CD4-positive, alpha-beta T cell (primary cell): ENCODE measurements at regions not wholly inside any gene's neighbourhood (a gene's known extent, or its start where the extent isn't known, plus 50 kb on each side); places are given as distances from the start of the nearest gene placed in this dataset.

Experiments
- ATAC-seq: fragments of 200-7000 bp; cut with Tn5 transposase; one replicate; pipeline ENCODE4 v1.10.0; 2022; ENCODE audit warnings: mild to moderate bottlenecking; ENCODE audit not compliant: poor library complexity
- CTCF ChIA-PET: fragments of 350-600 bp; sonication (Branson Sonifier 250); formaldehyde crosslinking; loops from one replicate; lab custom pipeline; 2021; ENCODE audit warnings: antibody characterized with exemption, inconsistent platforms; lab: Charles Lee
- POLR2A ChIA-PET: fragments of 350-600 bp; sonication (Branson Sonifier 250); formaldehyde crosslinking; loops from one replicate; lab custom pipeline; 2021; ENCODE audit warnings: antibody characterized with exemption, inconsistent platforms; lab: Charles Lee
- DNase-seq, 14 experiments: peaks; one replicate each; pipeline ENCODE4 v3.0.0-alpha.2; 2013 to 2020; ENCODE audit warnings: mixed read lengths in 2 of 14
- H3K27ac ChIP-seq, 2 donors: one replicate each; pipeline versions ENCODE4 v1.5.1 to v1.7.0; 2013; ENCODE audit warnings: low read length in 2 of 2, low read depth in 1 of 2, mild to moderate bottlenecking in 1 of 2
- H3K27me3 ChIP-seq, 2 experiments: 1 replicate in 1 of 2; 2 replicates in 1 of 2; pipeline versions ENCODE4 v1.6.1 to v1.7.0; 2013; ENCODE audit warnings: low read length in 2 of 2, control low read depth in 1 of 2, mild to moderate bottlenecking in 1 of 2, moderate library complexity in 1 of 2; ENCODE audit not compliant: insufficient read depth in 2 of 2, control insufficient read depth in 1 of 2
- H3K36me3 ChIP-seq: one replicate; pipeline ENCODE4 v1.6.1; 2013; ENCODE audit warnings: low read length, control low read depth; ENCODE audit not compliant: insufficient read depth
- H3K4me1 ChIP-seq: one replicate; pipeline ENCODE4 v1.6.1; 2013; ENCODE audit warnings: low read length, control low read depth; ENCODE audit not compliant: insufficient read depth
- H3K4me3 ChIP-seq: one replicate; pipeline ENCODE4 v1.5.1; 2013; ENCODE audit warnings: mild to moderate bottlenecking, low read length, moderate library complexity
- H3K9me3 ChIP-seq, 2 experiments: 1 replicate in 1 of 2; 2 replicates in 1 of 2; pipeline versions ENCODE4 v1.6.1 to v1.7.0; 2013; ENCODE audit warnings: low read length in 2 of 2, mild to moderate bottlenecking in 2 of 2, control low read depth in 1 of 2, moderate library complexity in 1 of 2; ENCODE audit not compliant: control insufficient read depth in 1 of 2, insufficient read depth in 1 of 2
- H3K27ac Mint-ChIP-seq: one replicate; pipeline ENCODE4 v1.8.0; 2020; ENCODE audit warnings: mixed read lengths
- H3K27me3 Mint-ChIP-seq: one replicate; pipeline ENCODE4 v1.8.0; 2021; ENCODE audit warnings: mixed read lengths
- H3K36me3 Mint-ChIP-seq: one replicate; pipeline ENCODE4 v1.8.0; 2021; ENCODE audit warnings: low read depth, mixed read lengths
- H3K4me1 Mint-ChIP-seq: one replicate; pipeline ENCODE4 v1.8.0; 2021; ENCODE audit warnings: low read depth, mixed read lengths
- H3K4me3 Mint-ChIP-seq: one replicate; pipeline ENCODE4 v1.8.0; 2020; ENCODE audit warnings: mild to moderate bottlenecking, mixed read lengths
- H3K9me3 Mint-ChIP-seq: one replicate; pipeline ENCODE4 v1.8.0; 2020; ENCODE audit warnings: mixed read lengths
- intact Hi-C, 2 experiments: fragments of 100-400 bp; cut with DNase I in 1 of 2; cut with micrococcal nuclease in 1 of 2; formaldehyde crosslinking; loops; one replicate each; pipeline versions ENCODE4 v1.15.1 to v1.9.0; 2023 to 2025; cut with DNase I, micrococcal nuclease
- TF ChIP-seq, protein P1 (sequence below): fragments of 200-600 bp; IDR thresholded peaks from one replicate; pipeline ENCODE4 v1.8.0; 2022; ENCODE audit warnings: antibody characterized with exemption, mild to moderate bottlenecking

DNA sequence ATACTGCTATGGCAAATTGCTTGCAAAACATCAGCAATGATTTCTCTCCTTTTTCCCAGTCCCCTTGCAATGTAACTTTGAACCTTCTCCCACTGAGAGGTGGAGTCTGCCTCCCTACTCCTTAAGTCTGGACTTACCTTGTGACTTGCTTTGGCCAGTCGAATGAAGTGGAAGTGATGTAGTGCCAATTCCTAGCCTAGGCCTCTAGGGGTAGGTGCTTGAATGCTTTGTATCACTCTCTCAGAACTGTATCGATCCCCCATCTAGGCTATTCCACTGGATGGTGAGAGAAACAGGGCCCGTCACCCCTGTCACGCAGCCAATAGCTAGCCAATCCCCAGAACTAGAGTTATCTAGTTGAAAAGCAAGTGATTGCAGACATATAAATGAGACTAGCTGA lies 238.6 kb downstream of the BTBD3 start:
- H3K4me3 Mint-ChIP-seq = no peak overlapping the region
- ChIA-PET POLR2A (no interaction called here), CTCF (no interaction called here)
- intact Hi-C loops = no loop called here
- Histone ChIP-seq H3K4me3 (no peak overlapping the region), H3K27me3 (no peaks in the 10 kb centered on the region), H3K36me3 (no peaks in the 10 kb centered on the region), H3K4me1 (no peaks in the 10 kb centered on the region), H3K9me3 (peaks cover 0 to 3% of the 10 kb centered on the region in 2 experiments), H3K27ac (no peak overlapping the region)
- TF ChIP-seq, protein P1, sequence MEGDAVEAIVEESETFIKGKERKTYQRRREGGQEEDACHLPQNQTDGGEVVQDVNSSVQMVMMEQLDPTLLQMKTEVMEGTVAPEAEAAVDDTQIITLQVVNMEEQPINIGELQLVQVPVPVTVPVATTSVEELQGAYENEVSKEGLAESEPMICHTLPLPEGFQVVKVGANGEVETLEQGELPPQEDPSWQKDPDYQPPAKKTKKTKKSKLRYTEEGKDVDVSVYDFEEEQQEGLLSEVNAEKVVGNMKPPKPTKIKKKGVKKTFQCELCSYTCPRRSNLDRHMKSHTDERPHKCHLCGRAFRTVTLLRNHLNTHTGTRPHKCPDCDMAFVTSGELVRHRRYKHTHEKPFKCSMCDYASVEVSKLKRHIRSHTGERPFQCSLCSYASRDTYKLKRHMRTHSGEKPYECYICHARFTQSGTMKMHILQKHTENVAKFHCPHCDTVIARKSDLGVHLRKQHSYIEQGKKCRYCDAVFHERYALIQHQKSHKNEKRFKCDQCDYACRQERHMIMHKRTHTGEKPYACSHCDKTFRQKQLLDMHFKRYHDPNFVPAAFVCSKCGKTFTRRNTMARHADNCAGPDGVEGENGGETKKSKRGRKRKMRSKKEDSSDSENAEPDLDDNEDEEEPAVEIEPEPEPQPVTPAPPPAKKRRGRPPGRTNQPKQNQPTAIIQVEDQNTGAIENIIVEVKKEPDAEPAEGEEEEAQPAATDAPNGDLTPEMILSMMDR = no peak
- no peak for ATAC-seq
- no peaks in the 10 kb centered on the region for H3K36me3 Mint-ChIP-seq
- no peak overlapping the region for H3K27ac Mint-ChIP-seq
- no peaks in the 10 kb centered on the region for H3K27me3 Mint-ChIP-seq
- H3K4me1 Mint-ChIP-seq = no peaks in the 10 kb centered on the region
- no peak for DNase-seq
- H3K9me3 Mint-ChIP-seq = peaks cover 4% of the 10 kb centered on the region

DNA sequence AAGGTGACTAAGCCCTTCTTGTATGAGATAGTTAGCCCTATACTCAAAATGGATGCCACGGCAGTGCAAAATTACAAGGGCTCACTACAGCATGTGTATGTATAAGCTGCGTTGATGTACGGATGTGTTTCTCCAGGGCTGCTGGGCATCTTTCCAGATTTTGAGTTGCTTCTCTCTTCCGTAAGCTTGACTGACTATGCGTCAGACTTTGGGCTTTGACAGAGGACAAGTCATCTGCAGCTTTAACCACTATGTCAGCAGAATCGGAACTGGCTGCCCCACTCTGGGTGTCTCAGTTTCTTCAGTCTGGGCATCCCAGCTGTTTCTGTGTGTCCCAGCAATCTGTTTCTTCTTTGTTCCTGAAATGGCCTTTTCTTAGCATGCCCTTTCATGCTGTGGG lies 241.6 kb downstream of the BTBD3 start:
- Mint-ChIP-seq H3K27ac (no peak overlapping the region), H3K4me1 (no peaks in the 10 kb centered on the region), H3K36me3 (no peaks in the 10 kb centered on the region), H3K9me3 (peaks cover 9% of the 10 kb centered on the region), H3K27me3 (no peaks in the 10 kb centered on the region), H3K4me3 (no peak overlapping the region)
- ChIA-PET CTCF (no interaction called here), POLR2A (no interaction called here)
- TF ChIP-seq, protein P1 = no peak
- no peak overlapping the region for H3K27ac ChIP-seq
- peaks cover 0 to 3% of the 10 kb centered on the region in 2 experiments for H3K9me3 ChIP-seq
- DNase-seq (no peak), ATAC-seq (no peak)
- H3K36me3 ChIP-seq = no peaks in the 10 kb centered on the region
- no peaks in the 10 kb centered on the region for H3K27me3 ChIP-seq
- H3K4me1 ChIP-seq = no peaks in the 10 kb centered on the region
- H3K4me3 ChIP-seq = no peak overlapping the region
- intact Hi-C loops = no loop called here

DNA sequence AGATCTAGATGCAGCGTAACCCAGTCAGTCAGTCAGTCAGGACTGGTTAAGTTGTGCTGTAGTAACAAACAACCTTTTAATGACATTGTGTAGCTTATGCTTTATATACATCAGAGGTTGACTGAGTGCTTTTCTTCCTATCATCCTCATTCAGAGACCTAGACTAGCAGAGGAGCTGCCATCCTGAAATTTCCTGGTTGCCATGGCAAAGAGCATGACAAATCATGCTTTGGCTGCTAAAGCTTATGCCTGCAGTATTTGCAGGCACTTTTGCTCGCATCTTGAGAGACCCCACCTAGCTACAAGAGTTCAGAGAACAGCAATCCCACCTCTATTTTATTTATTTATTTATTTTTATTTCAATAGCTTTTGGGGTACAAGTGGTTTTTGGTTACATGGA lies 244.0 kb downstream of the BTBD3 start:
- Histone ChIP-seq H3K27ac (no peak overlapping the region), H3K36me3 (no peaks in the 10 kb centered on the region), H3K27me3 (no peaks in the 10 kb centered on the region), H3K9me3 (peaks cover 0 to 3% of the 10 kb centered on the region in 2 experiments), H3K4me1 (no peaks in the 10 kb centered on the region), H3K4me3 (no peak overlapping the region)
- Mint-ChIP-seq H3K27ac (no peak overlapping the region), H3K9me3 (peaks cover 11% of the 10 kb centered on the region), H3K4me3 (no peak overlapping the region), H3K27me3 (no peaks in the 10 kb centered on the region), H3K4me1 (no peaks in the 10 kb centered on the region), H3K36me3 (no peaks in the 10 kb centered on the region)
- intact Hi-C loops = no loop called here
- DNase-seq (no peak), ATAC-seq (no peak)
- POLR2A ChIA-PET = no interaction called here
- TF ChIP-seq, protein P1 = no peak
- CTCF ChIA-PET = no interaction called here
